AG10803 (cell line): ENCODE measurements at regions not wholly inside any gene's neighbourhood (a gene's known extent, or its start where the extent isn't known, plus 50 kb on each side); places are given as distances from the start of the nearest gene placed in this dataset.
"Not testable (repeated sequence)": the region's sequence is repeated elsewhere in the genome, so short reads cannot be mapped to it uniquely, and the experiment has no call there.

Source experiments
- DNase-seq: peaks from one replicate; pipeline ENCODE4 v3.0.0; 2010; ENCODE audit warnings: low read depth
- H3K4me3 ChIP-seq: 2 replicates; pipeline ENCODE4 v1.5.1; 2011; ENCODE audit warnings: mild to moderate bottlenecking, low read length, control low read depth
- CTCF ChIP-seq: conservative IDR thresholded peaks from 2 replicates; pipeline ENCODE4 v1.5.1; 2011; ENCODE audit warnings: mild to moderate bottlenecking, low read length, control low read depth, inconsistent platforms

GRCh38 chr6:159529934-159530333, 163.1 kb downstream of the SOD2 start:
- TF ChIP-seq CTCF, result no peak
- peak; percentile 4 for DNase-seq

DNA sequence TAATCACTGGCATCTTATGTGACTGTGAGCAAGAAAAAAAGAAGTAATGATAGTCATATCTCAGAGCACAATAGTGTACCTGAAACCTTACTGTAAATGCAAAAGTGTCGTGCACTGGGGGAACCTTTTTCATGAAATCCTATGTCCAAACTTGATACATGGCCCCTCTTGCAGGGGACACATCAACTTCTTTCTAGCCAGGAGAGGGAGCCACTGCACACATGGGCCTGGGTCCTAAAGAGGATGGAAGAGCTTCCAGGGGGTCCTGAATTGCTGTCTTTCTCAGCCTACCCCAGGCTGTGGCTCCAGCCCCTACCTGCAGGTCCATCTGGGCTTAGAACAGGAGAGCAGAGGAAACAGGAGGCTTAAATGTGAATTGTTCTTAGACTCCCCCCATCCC, 165.7 kb downstream of the SOD2 start:
- no peak for TF ChIP-seq CTCF
- H3K4me3 ChIP-seq, result no peak overlapping the region
- DNase-seq, result no peak

More at GRCh38 chr6:159529934-159530333, 163.1 kb downstream of the SOD2 start:
- H3K4me3 ChIP-seq, result no peak overlapping the region

DNA sequence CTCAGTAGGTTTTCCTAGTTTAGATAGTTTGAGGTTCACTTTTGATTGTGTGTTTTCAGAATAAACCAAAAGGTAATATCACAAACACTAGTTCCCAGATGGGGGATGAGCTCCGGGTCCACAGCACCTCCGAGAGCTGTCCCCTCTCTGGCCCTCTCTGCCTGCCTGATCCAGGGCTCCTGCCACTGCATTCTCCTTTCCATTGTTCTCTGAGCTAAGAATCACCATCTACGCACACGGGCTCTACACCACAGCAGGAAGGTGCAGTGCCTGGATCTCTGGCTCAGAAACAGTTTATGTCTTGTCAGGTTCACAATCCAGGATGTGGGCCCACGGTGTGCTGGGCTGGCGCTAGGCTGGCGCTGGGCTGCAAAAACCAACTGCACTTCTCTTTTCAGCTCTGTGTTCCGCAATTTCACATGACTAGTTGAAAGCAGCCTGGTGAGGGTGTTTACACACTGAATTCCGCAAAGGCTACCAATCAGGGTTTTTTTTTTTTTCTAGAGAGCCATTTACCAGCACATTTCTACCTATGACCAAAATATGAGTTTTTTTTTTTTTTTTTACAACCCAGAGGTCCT, 167.5 kb downstream of the SOD2 start:
- DNase-seq, result no peak
- no peak for TF ChIP-seq CTCF

DNA sequence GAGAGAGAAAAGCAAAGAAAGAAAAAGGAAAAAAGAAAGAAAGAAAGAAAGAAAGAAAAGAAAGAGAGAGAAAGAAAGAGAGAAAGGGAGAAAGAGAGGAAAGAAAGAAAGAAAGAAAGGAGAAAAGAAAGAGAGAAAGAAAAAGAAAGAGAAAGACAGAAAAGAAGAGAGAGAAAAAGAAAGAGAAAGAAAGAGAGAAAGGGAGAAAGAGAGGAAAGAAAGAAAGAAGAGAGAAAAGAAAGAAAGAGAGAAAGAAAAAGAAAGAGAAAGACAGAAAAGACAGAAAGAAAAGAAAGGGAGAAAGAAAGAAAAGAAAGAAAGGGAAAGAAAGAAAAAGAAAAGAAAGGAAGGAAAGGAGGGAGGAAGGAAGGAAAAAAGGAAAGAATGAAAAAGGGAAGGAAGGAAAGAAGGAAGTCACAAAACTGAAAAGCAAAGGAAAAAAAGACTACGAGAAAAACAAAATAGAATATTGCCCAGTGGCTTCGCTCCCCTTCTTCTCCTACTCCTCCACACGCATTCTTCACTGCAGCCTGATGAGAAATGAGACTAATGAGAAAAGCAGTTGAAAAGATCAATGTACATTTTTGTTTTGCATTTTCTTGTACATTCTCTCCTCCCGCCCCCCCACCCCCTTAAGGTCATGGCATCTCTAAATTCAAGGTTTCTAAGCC, 170.0 kb downstream of the SOD2 start:
- DNase-seq, result no peak
- no peak for TF ChIP-seq CTCF
- no peak overlapping the region for H3K4me3 ChIP-seq

More for the DNA sequence above, 167.5 kb downstream of the SOD2 start:
- no peak overlapping the region for H3K4me3 ChIP-seq

DNA sequence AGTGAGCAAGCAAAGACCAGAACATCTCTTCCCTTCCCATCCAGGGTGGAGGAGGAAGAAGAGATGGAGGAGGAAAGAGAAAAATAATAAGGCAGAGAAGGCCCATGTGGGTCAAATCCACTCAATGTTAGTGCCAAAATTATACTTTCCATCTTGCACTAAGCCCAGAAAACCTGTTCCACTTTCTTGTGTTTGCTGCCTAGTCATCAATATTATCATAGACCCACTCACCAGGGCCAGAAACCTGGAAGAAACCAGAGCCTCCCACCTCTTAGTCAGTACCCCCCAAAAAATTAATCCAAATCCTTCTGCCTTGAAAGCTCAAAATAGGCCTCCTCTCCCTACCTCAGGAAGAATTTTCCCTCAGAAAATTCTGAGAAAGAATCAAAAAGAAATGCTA, 171.1 kb downstream of the SOD2 start:
- H3K4me3 ChIP-seq, result no peak overlapping the region
- DNase-seq, result no peak
- TF ChIP-seq CTCF, result no peak

DNA sequence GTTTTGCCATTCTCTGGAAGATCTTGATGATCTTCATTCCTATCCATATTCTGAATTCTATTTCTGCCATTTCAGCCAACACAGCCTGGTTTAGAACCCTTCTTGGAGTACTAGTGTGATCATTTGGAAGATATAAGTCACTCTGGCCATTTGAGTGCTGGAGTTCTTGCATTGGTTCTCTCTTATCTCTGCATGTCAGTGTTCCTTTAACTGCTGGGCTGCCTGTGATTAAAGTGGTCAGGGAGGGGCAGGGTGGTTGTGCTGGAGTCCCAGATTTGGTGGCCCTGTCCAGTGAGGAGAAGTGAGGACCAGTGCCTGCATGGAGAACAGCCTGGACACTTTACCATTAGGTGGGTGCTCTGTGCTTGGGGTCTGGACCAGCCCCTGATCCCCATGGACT, 173.0 kb downstream of the SOD2 start:
- no peak overlapping the region for H3K4me3 ChIP-seq
- TF ChIP-seq CTCF, result no peak
- DNase-seq, result no peak

- not testable (repeated sequence) for DNase-seq, H3K4me3 ChIP-seq
These were observed 177.2 kb downstream of the SOD2 start for GRCh38 chr6:159515811-159516210.
